WTC11 (cell line): ENCODE measurements at regions not wholly inside any gene's neighbourhood (a gene's known extent, or its start where the extent isn't known, plus 50 kb on each side); places are given as distances from the start of the nearest gene placed in this dataset.

Experiments
- ATAC-seq: fragments of 200-7000 bp; cut with Tn5 transposase; 2 replicates; pipeline ENCODE4 v1.10.0; 2021; ENCODE audit warnings: mild to moderate bottlenecking, moderate library complexity
- CTCF ChIA-PET: fragments of 300-600 bp; sonication (Branson Sonifier 250); formaldehyde crosslinking; loops from one replicate; lab custom pipeline; 2021; ENCODE audit warnings: antibody characterized with exemption; lab: Charles Lee
- POLR2A ChIA-PET: fragments of 350-600 bp; sonication (Branson Sonifier 250); formaldehyde crosslinking; loops from one replicate; lab custom pipeline; 2021; ENCODE audit warnings: antibody characterized with exemption; lab: Charles Lee
- DNase-seq: peaks from one replicate; pipeline ENCODE4 v3.0.0; 2021; ENCODE audit warnings: low spot score
- H3K27ac Mint-ChIP-seq: 2 replicates; pipeline ENCODE4 v1.8.0; 2021; ENCODE audit warnings: mixed read lengths
- H3K27me3 Mint-ChIP-seq: 2 replicates; pipeline ENCODE4 v1.8.0; 2021; ENCODE audit warnings: low read depth, mild to moderate bottlenecking, moderate library complexity, mixed read lengths
- H3K36me3 Mint-ChIP-seq: 2 replicates; pipeline ENCODE4 v1.8.0; 2021; ENCODE audit warnings: mixed read lengths
- H3K4me1 Mint-ChIP-seq: 2 replicates; pipeline ENCODE4 v1.8.0; 2022; ENCODE audit warnings: mixed read lengths
- H3K4me3 Mint-ChIP-seq: 2 replicates; pipeline ENCODE4 v1.8.0; 2021; ENCODE audit warnings: mild to moderate bottlenecking, moderate library complexity, mixed read lengths
- H3K9me3 Mint-ChIP-seq: 2 replicates; pipeline ENCODE4 v1.8.0; 2021; ENCODE audit warnings: mixed read lengths
- ATF3 ChIP-seq: sonication (generic); formaldehyde crosslinking; conservative IDR thresholded peaks from 2 replicates; pipeline ENCODE4 v1.8.1; 2022; ENCODE audit warnings: mild to moderate bottlenecking, missing genetic modification reagents
- EMX1 ChIP-seq: fragments of 250-450 bp; sonication (Bioruptor Pico); IDR thresholded peaks from 2 replicates; pipeline ENCODE4 v1.8.0; 2021; ENCODE audit warnings: mild to moderate bottlenecking
- GABPB1 ChIP-seq: sonication (generic); formaldehyde crosslinking; IDR thresholded peaks from 2 replicates; pipeline ENCODE4 v1.8.1; 2023; ENCODE audit warnings: mild to moderate bottlenecking, missing genetic modification reagents
- JAZF1 ChIP-seq: fragments of 250-450 bp; sonication (Bioruptor Pico); IDR thresholded peaks from 2 replicates; pipeline ENCODE4 v1.9.0; 2021; ENCODE audit warnings: moderate library complexity, mild to moderate bottlenecking, inconsistent platforms
- KAT7 ChIP-seq: sonication (generic); formaldehyde crosslinking; IDR thresholded peaks from 2 replicates; pipeline ENCODE4 v1.8.1; 2023; ENCODE audit warnings: missing genetic modification reagents, mild to moderate bottlenecking, borderline replicate concordance
- MXD4 ChIP-seq: fragments of 250-450 bp; sonication (Bioruptor Pico); IDR thresholded peaks from 2 replicates; pipeline ENCODE4 v1.8.0; 2021; ENCODE audit warnings: mild to moderate bottlenecking, moderate library complexity, borderline replicate concordance
- NFATC4 ChIP-seq: fragments of 250-450 bp; sonication (Bioruptor Pico); IDR thresholded peaks from 2 replicates; pipeline ENCODE4 v1.9.0; 2021; ENCODE audit warnings: mild to moderate bottlenecking
- NR2C2 ChIP-seq: sonication (generic); formaldehyde crosslinking; IDR thresholded peaks from 2 replicates; pipeline ENCODE4 v1.8.0; 2022; ENCODE audit warnings: mild to moderate bottlenecking, missing genetic modification reagents
- NR3C1 ChIP-seq: sonication (generic); formaldehyde crosslinking; conservative IDR thresholded peaks from 2 replicates; pipeline ENCODE4 v1.8.1; 2023; ENCODE audit warnings: low read depth, mild to moderate bottlenecking, missing genetic modification reagents
- SOX15 ChIP-seq: fragments of 250-450 bp; sonication (Bioruptor Pico); IDR thresholded peaks from 2 replicates; pipeline ENCODE4 v1.9.0; 2021; ENCODE audit warnings: mild to moderate bottlenecking
- USF2 ChIP-seq: sonication (generic); formaldehyde crosslinking; IDR thresholded peaks from 2 replicates; pipeline ENCODE4 v1.8.1; 2023; ENCODE audit warnings: mild to moderate bottlenecking, missing genetic modification reagents, moderate library complexity
- ZBTB21 ChIP-seq: sonication (generic); formaldehyde crosslinking; IDR thresholded peaks from 2 replicates; pipeline ENCODE4 v1.8.1; 2023; ENCODE audit warnings: mild to moderate bottlenecking, missing genetic modification reagents, borderline replicate concordance
- TF ChIP-seq, protein P1 (sequence below): fragments of 250-450 bp; sonication (Bioruptor Pico); IDR thresholded peaks from 2 replicates; pipeline ENCODE4 v1.8.0; 2021; ENCODE audit warnings: mild to moderate bottlenecking
- TF ChIP-seq, protein P2 (sequence below): sonication (generic); formaldehyde crosslinking; IDR thresholded peaks from 2 replicates; pipeline ENCODE4 v1.8.1; 2022; ENCODE audit warnings: mild to moderate bottlenecking, missing genetic modification reagents, moderate library complexity, borderline replicate concordance
- TF ChIP-seq, protein P3 (sequence below): sonication (generic); formaldehyde crosslinking; IDR thresholded peaks from 2 replicates; pipeline ENCODE4 v1.8.1; 2023; ENCODE audit warnings: mild to moderate bottlenecking, moderate library complexity, missing genetic modification reagents
- TF ChIP-seq, protein P4 (sequence below): sonication (generic); formaldehyde crosslinking; IDR thresholded peaks from 2 replicates; pipeline ENCODE4 v1.8.0; 2023; ENCODE audit warnings: mild to moderate bottlenecking, missing genetic modification reagents
- TF ChIP-seq, protein P5 (sequence below): fragments of 250-450 bp; sonication (Bioruptor Pico); IDR thresholded peaks from 2 replicates; pipeline ENCODE4 v1.9.0; 2021; ENCODE audit warnings: mild to moderate bottlenecking
- TF ChIP-seq, protein P6 (sequence below): sonication (generic); formaldehyde crosslinking; IDR thresholded peaks from 2 replicates; pipeline ENCODE4 v1.8.0; 2022; ENCODE audit warnings: mild to moderate bottlenecking, missing genetic modification reagents
- TF ChIP-seq, protein P7 (sequence below): sonication (generic); formaldehyde crosslinking; IDR thresholded peaks from 2 replicates; pipeline ENCODE4 v1.8.1; 2023; ENCODE audit warnings: mild to moderate bottlenecking, missing genetic modification reagents

- H3K27ac Mint-ChIP-seq: no peak overlapping the region
- CTCF ChIA-PET: no interaction called here
These were observed 275.8 kb upstream of the TENM3 start for GRCh38 chr4:181967401-181967800.

GRCh38 chr4:181968371-181968770 lies 274.8 kb upstream of the TENM3 start:
- DNase-seq (no peak), ATAC-seq (no peak)
- no peak overlapping the region for H3K4me3 Mint-ChIP-seq
- ChIA-PET POLR2A (no interaction called here), CTCF (no interaction called here)
- H3K9me3 Mint-ChIP-seq: no peaks in the 10 kb centered on the region
- peaks cover 35% of the 10 kb centered on the region for H3K4me1 Mint-ChIP-seq
- TF ChIP-seq EMX1 (CRISPR knock-in tag) (no peak), GABPB1 (CRISPR knock-in tag) (no peak), NR2C2 (no peak), NFATC4 (CRISPR knock-in tag) (no peak)
- TF ChIP-seq, protein P1, sequence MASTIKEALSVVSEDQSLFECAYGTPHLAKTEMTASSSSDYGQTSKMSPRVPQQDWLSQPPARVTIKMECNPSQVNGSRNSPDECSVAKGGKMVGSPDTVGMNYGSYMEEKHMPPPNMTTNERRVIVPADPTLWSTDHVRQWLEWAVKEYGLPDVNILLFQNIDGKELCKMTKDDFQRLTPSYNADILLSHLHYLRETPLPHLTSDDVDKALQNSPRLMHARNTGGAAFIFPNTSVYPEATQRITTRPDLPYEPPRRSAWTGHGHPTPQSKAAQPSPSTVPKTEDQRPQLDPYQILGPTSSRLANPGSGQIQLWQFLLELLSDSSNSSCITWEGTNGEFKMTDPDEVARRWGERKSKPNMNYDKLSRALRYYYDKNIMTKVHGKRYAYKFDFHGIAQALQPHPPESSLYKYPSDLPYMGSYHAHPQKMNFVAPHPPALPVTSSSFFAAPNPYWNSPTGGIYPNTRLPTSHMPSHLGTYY (CRISPR knock-in tag): no peak
- TF ChIP-seq, protein P2, sequence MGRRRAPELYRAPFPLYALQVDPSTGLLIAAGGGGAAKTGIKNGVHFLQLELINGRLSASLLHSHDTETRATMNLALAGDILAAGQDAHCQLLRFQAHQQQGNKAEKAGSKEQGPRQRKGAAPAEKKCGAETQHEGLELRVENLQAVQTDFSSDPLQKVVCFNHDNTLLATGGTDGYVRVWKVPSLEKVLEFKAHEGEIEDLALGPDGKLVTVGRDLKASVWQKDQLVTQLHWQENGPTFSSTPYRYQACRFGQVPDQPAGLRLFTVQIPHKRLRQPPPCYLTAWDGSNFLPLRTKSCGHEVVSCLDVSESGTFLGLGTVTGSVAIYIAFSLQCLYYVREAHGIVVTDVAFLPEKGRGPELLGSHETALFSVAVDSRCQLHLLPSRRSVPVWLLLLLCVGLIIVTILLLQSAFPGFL: no peak
- TF ChIP-seq, protein P3, sequence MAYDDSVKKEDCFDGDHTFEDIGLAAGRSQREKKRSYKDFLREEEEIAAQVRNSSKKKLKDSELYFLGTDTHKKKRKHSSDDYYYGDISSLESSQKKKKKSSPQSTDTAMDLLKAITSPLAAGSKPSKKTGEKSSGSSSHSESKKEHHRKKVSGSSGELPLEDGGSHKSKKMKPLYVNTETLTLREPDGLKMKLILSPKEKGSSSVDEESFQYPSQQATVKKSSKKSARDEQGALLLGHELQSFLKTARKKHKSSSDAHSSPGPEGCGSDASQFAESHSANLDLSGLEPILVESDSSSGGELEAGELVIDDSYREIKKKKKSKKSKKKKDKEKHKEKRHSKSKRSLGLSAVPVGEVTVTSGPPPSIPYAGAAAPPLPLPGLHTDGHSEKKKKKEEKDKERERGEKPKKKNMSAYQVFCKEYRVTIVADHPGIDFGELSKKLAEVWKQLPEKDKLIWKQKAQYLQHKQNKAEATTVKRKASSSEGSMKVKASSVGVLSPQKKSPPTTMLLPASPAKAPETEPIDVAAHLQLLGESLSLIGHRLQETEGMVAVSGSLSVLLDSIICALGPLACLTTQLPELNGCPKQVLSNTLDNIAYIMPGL (CRISPR knock-in tag): no peak
- no peak overlapping the region for H3K27ac Mint-ChIP-seq
- no peaks in the 10 kb centered on the region for H3K27me3 Mint-ChIP-seq
- no peaks in the 10 kb centered on the region for H3K36me3 Mint-ChIP-seq

More at GRCh38 chr4:181967401-181967800, 275.8 kb upstream of the TENM3 start:
- peaks cover 35% of the 10 kb centered on the region for H3K4me1 Mint-ChIP-seq
- no peak for DNase-seq
- POLR2A ChIA-PET: no interaction called here
- H3K27me3 Mint-ChIP-seq: no peaks in the 10 kb centered on the region
- no peaks in the 10 kb centered on the region for H3K36me3 Mint-ChIP-seq
- no peaks in the 10 kb centered on the region for H3K9me3 Mint-ChIP-seq
- TF ChIP-seq MXD4: no peak
- no peak for ATAC-seq
- H3K4me3 Mint-ChIP-seq: no peak overlapping the region

DNA sequence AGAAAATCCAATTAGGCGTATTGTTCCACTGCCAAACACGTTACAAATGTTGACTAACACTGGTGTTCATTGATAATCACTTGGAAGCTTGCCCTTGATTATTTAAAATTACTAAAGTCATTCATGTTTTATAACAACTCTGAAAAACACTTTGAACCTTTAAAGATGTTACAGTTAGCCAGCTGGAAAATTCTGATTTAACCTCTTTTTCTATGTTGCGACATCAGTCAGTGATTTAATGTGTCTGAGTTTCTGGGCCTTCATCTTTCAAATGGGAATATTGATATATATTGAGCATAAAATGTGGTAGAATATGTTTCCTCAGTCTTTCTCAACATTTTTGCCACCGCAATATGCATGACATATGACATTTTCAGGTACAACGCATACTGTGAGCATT lies 274.1 kb upstream of the TENM3 start:
- H3K4me1 Mint-ChIP-seq: peaks cover 32% of the 10 kb centered on the region
- no peak for ATAC-seq
- TF ChIP-seq, protein P4, sequence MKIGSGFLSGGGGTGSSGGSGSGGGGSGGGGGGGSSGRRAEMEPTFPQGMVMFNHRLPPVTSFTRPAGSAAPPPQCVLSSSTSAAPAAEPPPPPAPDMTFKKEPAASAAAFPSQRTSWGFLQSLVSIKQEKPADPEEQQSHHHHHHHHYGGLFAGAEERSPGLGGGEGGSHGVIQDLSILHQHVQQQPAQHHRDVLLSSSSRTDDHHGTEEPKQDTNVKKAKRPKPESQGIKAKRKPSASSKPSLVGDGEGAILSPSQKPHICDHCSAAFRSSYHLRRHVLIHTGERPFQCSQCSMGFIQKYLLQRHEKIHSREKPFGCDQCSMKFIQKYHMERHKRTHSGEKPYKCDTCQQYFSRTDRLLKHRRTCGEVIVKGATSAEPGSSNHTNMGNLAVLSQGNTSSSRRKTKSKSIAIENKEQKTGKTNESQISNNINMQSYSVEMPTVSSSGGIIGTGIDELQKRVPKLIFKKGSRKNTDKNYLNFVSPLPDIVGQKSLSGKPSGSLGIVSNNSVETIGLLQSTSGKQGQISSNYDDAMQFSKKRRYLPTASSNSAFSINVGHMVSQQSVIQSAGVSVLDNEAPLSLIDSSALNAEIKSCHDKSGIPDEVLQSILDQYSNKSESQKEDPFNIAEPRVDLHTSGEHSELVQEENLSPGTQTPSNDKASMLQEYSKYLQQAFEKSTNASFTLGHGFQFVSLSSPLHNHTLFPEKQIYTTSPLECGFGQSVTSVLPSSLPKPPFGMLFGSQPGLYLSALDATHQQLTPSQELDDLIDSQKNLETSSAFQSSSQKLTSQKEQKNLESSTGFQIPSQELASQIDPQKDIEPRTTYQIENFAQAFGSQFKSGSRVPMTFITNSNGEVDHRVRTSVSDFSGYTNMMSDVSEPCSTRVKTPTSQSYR (CRISPR knock-in tag): no peak
- TF ChIP-seq JAZF1 (CRISPR knock-in tag) (no peak), KAT7 (CRISPR knock-in tag) (no peak), ZBTB21 (CRISPR knock-in tag) (no peak), ATF3 (CRISPR knock-in tag) (no peak), NR3C1 (CRISPR knock-in tag) (no peak), USF2 (no peak), SOX15 (CRISPR knock-in tag) (no peak)
- TF ChIP-seq, protein P5, sequence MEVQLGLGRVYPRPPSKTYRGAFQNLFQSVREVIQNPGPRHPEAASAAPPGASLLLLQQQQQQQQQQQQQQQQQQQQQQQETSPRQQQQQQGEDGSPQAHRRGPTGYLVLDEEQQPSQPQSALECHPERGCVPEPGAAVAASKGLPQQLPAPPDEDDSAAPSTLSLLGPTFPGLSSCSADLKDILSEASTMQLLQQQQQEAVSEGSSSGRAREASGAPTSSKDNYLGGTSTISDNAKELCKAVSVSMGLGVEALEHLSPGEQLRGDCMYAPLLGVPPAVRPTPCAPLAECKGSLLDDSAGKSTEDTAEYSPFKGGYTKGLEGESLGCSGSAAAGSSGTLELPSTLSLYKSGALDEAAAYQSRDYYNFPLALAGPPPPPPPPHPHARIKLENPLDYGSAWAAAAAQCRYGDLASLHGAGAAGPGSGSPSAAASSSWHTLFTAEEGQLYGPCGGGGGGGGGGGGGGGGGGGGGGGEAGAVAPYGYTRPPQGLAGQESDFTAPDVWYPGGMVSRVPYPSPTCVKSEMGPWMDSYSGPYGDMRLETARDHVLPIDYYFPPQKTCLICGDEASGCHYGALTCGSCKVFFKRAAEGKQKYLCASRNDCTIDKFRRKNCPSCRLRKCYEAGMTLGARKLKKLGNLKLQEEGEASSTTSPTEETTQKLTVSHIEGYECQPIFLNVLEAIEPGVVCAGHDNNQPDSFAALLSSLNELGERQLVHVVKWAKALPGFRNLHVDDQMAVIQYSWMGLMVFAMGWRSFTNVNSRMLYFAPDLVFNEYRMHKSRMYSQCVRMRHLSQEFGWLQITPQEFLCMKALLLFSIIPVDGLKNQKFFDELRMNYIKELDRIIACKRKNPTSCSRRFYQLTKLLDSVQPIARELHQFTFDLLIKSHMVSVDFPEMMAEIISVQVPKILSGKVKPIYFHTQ (CRISPR knock-in tag): no peak
- TF ChIP-seq, protein P6, sequence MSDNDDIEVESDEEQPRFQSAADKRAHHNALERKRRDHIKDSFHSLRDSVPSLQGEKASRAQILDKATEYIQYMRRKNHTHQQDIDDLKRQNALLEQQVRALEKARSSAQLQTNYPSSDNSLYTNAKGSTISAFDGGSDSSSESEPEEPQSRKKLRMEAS (CRISPR knock-in tag): no peak
- TF ChIP-seq, protein P7, sequence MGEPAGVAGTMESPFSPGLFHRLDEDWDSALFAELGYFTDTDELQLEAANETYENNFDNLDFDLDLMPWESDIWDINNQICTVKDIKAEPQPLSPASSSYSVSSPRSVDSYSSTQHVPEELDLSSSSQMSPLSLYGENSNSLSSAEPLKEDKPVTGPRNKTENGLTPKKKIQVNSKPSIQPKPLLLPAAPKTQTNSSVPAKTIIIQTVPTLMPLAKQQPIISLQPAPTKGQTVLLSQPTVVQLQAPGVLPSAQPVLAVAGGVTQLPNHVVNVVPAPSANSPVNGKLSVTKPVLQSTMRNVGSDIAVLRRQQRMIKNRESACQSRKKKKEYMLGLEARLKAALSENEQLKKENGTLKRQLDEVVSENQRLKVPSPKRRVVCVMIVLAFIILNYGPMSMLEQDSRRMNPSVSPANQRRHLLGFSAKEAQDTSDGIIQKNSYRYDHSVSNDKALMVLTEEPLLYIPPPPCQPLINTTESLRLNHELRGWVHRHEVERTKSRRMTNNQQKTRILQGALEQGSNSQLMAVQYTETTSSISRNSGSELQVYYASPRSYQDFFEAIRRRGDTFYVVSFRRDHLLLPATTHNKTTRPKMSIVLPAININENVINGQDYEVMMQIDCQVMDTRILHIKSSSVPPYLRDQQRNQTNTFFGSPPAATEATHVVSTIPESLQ (CRISPR knock-in tag): no peak

More for the DNA sequence above, 274.1 kb upstream of the TENM3 start:
- H3K9me3 Mint-ChIP-seq: peaks cover 4% of the 10 kb centered on the region
- DNase-seq: no peak
- peak overlapping the region; percentile 52; the same call in 1 of the 2 replicates for H3K27ac Mint-ChIP-seq
- ChIA-PET POLR2A (no interaction called here), CTCF (no interaction called here)
- no peak overlapping the region for H3K4me3 Mint-ChIP-seq
- H3K36me3 Mint-ChIP-seq: no peaks in the 10 kb centered on the region
- no peaks in the 10 kb centered on the region for H3K27me3 Mint-ChIP-seq
